22Rv1 (cell line): ENCODE measurements at regions not wholly inside any gene's neighbourhood (a gene's known extent, or its start where the extent isn't known, plus 50 kb on each side); places are given as distances from the start of the nearest gene placed in this dataset.

Experiments used
- H3K27ac ChIP-seq: fragments of 450-650 bp; 2 replicates; pipeline ENCODE4 v1.5.1; 2017
- CTCF ChIP-seq: fragments of 450-650 bp; IDR thresholded peaks from 2 replicates; pipeline ENCODE4 v1.5.1; 2017; ENCODE audit warnings: mild to moderate bottlenecking
- ZFX ChIP-seq: fragments of 450-650 bp; IDR thresholded peaks from 2 replicates; pipeline ENCODE4 v1.6.1; 2017; ENCODE audit warnings: antibody characterized with exemption, borderline replicate concordance

DNA sequence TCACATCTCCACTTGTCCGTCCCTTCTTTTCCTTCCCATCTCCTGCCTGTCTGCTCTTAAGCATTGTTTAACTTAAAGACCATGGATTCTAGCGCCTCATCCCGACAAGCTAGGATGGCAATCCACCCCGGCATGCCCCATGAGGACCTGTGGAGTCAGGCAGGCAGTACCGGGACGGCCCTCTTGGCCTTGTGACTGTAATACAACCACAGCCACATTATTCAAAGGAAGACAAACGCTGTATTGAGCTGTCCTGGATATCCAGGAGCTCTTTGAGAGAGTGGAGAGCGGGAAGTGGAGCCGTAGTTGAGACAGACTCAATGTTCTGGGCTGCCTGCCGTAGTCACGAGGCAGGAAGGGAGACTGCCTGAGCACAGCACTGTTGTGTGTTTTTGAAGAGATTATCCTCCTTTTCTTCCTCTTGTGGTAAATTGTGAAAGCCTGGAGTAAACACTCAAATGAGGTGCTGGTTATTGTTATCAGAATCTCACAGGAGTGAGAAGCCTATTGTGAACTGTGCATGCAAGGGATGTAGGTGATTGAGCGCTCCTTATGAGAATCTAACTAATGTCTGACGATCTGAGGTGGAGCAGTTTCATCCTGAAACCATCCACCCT is 929.8 kb upstream of the CNTNAP5 start:
- TF ChIP-seq ZFX = no peak
- no peak for TF ChIP-seq CTCF
- no peak overlapping the region for H3K27ac ChIP-seq

GRCh38 chr2:123098619-123099018 is 926.5 kb upstream of the CNTNAP5 start:
- TF ChIP-seq ZFX (no peak), CTCF (no peak)
- no peak overlapping the region for H3K27ac ChIP-seq

GRCh38 chr2:123101434-123101833 is 923.7 kb upstream of the CNTNAP5 start:
- no peak for TF ChIP-seq CTCF
- no peak for TF ChIP-seq ZFX

DNA sequence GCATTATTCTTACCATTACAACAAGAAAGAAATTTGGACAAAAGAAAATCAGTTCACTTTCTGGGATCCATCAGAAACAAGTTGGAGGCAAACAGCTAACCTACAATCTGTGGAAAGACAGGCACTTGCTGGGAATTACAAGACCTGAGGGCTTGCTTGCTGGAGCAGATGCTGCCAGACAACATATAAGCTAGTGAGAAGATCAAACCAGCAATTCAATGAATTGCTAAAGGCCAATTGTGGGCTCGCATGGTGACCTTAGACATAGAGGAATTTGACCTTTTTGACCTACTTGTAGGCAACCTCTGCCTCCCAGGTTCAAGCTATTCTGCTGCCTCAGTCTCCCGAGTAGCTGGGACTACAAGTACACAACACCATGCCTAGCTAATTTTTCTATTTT is 921.2 kb upstream of the CNTNAP5 start:
- TF ChIP-seq CTCF (no peak), ZFX (no peak)
- H3K27ac ChIP-seq = no peak overlapping the region

More at GRCh38 chr2:123101434-123101833, 923.7 kb upstream of the CNTNAP5 start:
- H3K27ac ChIP-seq = no peak overlapping the region

GRCh38 chr2:123116595-123116994 is 908.5 kb upstream of the CNTNAP5 start:
- TF ChIP-seq CTCF = no peak
- TF ChIP-seq ZFX = no peak
- no peak overlapping the region for H3K27ac ChIP-seq

- no peak overlapping the region for H3K27ac ChIP-seq
- TF ChIP-seq ZFX = no peak
- TF ChIP-seq CTCF = no peak
Measured at GRCh38 chr2:123127236-123127635, 897.9 kb upstream of the CNTNAP5 start.

DNA sequence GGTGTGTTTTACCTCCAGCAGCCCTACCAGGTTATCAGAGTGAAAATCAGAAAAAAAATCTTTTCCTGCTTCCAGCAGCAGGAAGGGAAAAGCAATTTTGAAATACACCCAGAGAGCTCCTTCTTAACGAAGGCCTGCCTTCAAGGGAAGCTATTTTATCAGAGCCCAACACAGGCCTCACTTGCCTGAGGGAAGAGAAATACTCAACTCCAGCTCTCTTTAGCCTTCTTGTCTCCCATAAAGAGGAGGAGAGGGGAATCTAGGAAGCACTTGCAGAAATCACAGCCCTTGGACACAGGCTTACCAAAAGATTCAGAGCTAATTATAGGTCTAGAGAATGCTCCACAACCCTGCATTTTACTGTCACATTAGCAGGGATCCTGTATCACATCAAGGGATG is 896.1 kb upstream of the CNTNAP5 start:
- TF ChIP-seq CTCF (no peak), ZFX (no peak)
- H3K27ac ChIP-seq = no peak overlapping the region
